ENCODE measurements at regions not wholly inside any gene's neighbourhood (a gene's known extent, or its start where the extent isn't known, plus 50 kb on each side); places are given as distances from the start of the nearest gene placed in this dataset.

DNA sequence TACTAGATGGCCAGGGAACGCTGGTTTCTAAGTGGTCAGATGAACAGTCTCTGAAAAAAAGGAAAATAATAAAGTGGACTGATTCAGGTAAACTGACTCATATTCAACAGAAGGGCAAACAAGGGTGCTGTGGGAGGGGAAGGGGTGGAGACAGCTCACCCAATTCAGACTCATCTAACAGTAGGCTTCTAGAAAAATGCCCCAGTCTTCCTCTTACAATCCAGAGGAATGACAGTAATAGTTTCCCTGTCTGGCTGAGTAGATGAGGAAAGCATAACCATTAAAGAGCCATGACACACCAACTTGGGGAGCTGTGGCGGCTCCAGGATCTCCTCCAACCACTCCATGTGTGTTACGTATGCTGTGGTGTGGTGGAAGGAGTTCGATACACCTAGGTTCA lies 231.4 kb upstream of the UMPS start:
- TF ChIP-seq, protein P1, sequence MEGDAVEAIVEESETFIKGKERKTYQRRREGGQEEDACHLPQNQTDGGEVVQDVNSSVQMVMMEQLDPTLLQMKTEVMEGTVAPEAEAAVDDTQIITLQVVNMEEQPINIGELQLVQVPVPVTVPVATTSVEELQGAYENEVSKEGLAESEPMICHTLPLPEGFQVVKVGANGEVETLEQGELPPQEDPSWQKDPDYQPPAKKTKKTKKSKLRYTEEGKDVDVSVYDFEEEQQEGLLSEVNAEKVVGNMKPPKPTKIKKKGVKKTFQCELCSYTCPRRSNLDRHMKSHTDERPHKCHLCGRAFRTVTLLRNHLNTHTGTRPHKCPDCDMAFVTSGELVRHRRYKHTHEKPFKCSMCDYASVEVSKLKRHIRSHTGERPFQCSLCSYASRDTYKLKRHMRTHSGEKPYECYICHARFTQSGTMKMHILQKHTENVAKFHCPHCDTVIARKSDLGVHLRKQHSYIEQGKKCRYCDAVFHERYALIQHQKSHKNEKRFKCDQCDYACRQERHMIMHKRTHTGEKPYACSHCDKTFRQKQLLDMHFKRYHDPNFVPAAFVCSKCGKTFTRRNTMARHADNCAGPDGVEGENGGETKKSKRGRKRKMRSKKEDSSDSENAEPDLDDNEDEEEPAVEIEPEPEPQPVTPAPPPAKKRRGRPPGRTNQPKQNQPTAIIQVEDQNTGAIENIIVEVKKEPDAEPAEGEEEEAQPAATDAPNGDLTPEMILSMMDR (IDR thresholded peaks at IDR 0.05) = no peak
- no peak for TF ChIP-seq POLR2A (IDR thresholded peaks at IDR 0.05)

Measured in thyroid gland (tissue), 4 donors.